WTC11 (cell line): ENCODE measurements at regions not wholly inside any gene's neighbourhood (a gene's known extent, or its start where the extent isn't known, plus 50 kb on each side); places are given as distances from the start of the nearest gene placed in this dataset.

Experiments
- ARID4B ChIP-seq: sonication (generic); formaldehyde crosslinking; IDR thresholded peaks from 2 replicates; pipeline ENCODE4 v1.8.0; 2023; ENCODE audit warnings: missing genetic modification reagents, mild to moderate bottlenecking, borderline replicate concordance
- ATF3 ChIP-seq: sonication (generic); formaldehyde crosslinking; conservative IDR thresholded peaks from 2 replicates; pipeline ENCODE4 v1.8.1; 2022; ENCODE audit warnings: mild to moderate bottlenecking, missing genetic modification reagents
- CTCF ChIP-seq: fragments of 200-600 bp; IDR thresholded peaks from 2 replicates; pipeline ENCODE4 v1.8.0; 2022; ENCODE audit warnings: antibody characterized with exemption
- MYBL2 ChIP-seq: sonication (generic); formaldehyde crosslinking; IDR thresholded peaks from 2 replicates; pipeline ENCODE4 v1.8.1; 2023; ENCODE audit warnings: mild to moderate bottlenecking, moderate library complexity, missing genetic modification reagents
- SP1 ChIP-seq: sonication (generic); formaldehyde crosslinking; conservative IDR thresholded peaks from 2 replicates; pipeline ENCODE4 v1.8.1; 2022; ENCODE audit warnings: missing genetic modification reagents
- STAT6 ChIP-seq: sonication (generic); formaldehyde crosslinking; conservative IDR thresholded peaks from 2 replicates; pipeline ENCODE4 v1.8.1; 2023; ENCODE audit warnings: mild to moderate bottlenecking, low read depth, missing genetic modification reagents, moderate library complexity
- USF1 ChIP-seq: sonication (generic); formaldehyde crosslinking; IDR thresholded peaks from 2 replicates; pipeline ENCODE4 v1.8.0; 2022; ENCODE audit warnings: mild to moderate bottlenecking, missing genetic modification reagents
- ZBTB21 ChIP-seq: sonication (generic); formaldehyde crosslinking; IDR thresholded peaks from 2 replicates; pipeline ENCODE4 v1.8.1; 2023; ENCODE audit warnings: mild to moderate bottlenecking, missing genetic modification reagents, borderline replicate concordance
- ZBTB43 ChIP-seq: sonication (generic); formaldehyde crosslinking; IDR thresholded peaks from 2 replicates; pipeline ENCODE4 v1.8.1; 2023; ENCODE audit warnings: mild to moderate bottlenecking, missing genetic modification reagents
- ZNF317 ChIP-seq: sonication (generic); formaldehyde crosslinking; IDR thresholded peaks from 2 replicates; pipeline ENCODE4 v1.8.1; 2023; ENCODE audit warnings: low read depth, mild to moderate bottlenecking, moderate library complexity, missing genetic modification reagents, borderline replicate concordance

GRCh38 chr18:27419646-27420045 lies 234.5 kb upstream of the CHST9 start:
- TF ChIP-seq USF1 (no peak), ZBTB21 (no peak), ZBTB43 (CRISPR knock-in tag) (no peak), CTCF (no peak), ARID4B (no peak), ATF3 (CRISPR knock-in tag) (no peak), MYBL2 (CRISPR knock-in tag) (no peak), ZNF317 (CRISPR knock-in tag) (no peak), SP1 (no peak), STAT6 (CRISPR knock-in tag) (no peak)
